ENCODE measurements at regions not wholly inside any gene's neighbourhood (a gene's known extent, or its start where the extent isn't known, plus 50 kb on each side); places are given as distances from the start of the nearest gene placed in this dataset.
A peak's percentile ranks its signal among the peaks of the same experiment; 100 is the strongest.

DNA sequence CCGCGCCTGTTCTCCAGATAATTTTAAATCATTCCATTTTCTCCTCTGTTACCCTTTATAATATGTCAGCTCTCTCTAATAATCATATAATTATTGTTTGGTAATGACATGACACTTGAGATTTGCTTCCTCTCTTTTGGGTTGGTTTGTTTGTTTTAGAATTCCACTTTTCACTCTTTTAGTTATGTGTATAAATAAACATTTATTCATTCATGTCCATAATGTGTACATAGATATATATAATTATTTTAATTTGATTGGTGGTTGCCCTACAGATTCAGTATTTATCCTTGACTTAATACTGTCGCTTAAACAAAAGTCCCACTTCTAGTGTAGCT, 93.4 kb upstream of the FMN2 start:
- TF ChIP-seq EZH2 (IDR thresholded peaks at IDR 0.05; ENCODE audit: insufficient read depth, poor library complexity, severe bottlenecking) (peak; percentile 100), EZH2phosphoT487 (IDR thresholded peaks at IDR 0.05; ENCODE audit: insufficient read depth, low read depth) (peak; percentile 64; the same call in 1 of the 2 replicates)

Data from GM23248 (cell line).